Neural progenitor cell (in vitro differentiated cells): ENCODE measurements at regions not wholly inside any gene's neighbourhood (a gene's known extent, or its start where the extent isn't known, plus 50 kb on each side); places are given as distances from the start of the nearest gene placed in this dataset.

ENCODE experiments used
- CTCF ChIP-seq: fragments of 200-600 bp; sonication (generic); IDR thresholded peaks from 2 replicates; pipeline ENCODE4 v1.5.1; 2017; ENCODE audit warnings: antibody characterized with exemption, mild to moderate bottlenecking
- EZH2 ChIP-seq: fragments of 200-600 bp; sonication (generic); IDR thresholded peaks from 2 replicates; pipeline ENCODE4 v1.6.1; 2017; ENCODE audit warnings: antibody characterized with exemption, mild to moderate bottlenecking, moderate library complexity
- EZH2phosphoT487 ChIP-seq: fragments of 200-600 bp; sonication (generic); IDR thresholded peaks from 2 replicates; pipeline ENCODE4 v1.6.1; 2017; ENCODE audit warnings: antibody characterized with exemption

DNA sequence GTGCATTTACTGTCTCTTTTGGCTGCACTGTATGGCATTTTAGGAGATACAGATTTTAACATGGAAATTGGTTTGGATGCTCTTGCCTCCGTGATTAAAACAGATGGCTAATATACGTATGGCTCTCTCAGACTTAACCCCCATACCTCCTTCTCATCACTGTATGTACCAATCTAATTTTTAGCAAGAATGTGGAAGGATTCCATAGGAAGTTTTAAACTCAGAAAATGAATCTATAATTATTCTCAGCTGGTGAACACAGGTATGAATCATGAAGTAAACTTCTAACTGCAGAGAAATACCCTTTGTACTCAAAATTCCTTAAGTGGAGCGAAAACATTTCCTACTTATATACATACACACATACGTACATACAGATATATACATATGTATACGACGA, 210.5 kb upstream of the NEIL3 start:
- TF ChIP-seq CTCF (no peak), EZH2 (no peak), EZH2phosphoT487 (no peak)
